ENCODE measurements at regions not wholly inside any gene's neighbourhood (a gene's known extent, or its start where the extent isn't known, plus 50 kb on each side); places are given as distances from the start of the nearest gene placed in this dataset.
A peak's percentile ranks its signal among the peaks of the same experiment; 100 is the strongest.

DNA sequence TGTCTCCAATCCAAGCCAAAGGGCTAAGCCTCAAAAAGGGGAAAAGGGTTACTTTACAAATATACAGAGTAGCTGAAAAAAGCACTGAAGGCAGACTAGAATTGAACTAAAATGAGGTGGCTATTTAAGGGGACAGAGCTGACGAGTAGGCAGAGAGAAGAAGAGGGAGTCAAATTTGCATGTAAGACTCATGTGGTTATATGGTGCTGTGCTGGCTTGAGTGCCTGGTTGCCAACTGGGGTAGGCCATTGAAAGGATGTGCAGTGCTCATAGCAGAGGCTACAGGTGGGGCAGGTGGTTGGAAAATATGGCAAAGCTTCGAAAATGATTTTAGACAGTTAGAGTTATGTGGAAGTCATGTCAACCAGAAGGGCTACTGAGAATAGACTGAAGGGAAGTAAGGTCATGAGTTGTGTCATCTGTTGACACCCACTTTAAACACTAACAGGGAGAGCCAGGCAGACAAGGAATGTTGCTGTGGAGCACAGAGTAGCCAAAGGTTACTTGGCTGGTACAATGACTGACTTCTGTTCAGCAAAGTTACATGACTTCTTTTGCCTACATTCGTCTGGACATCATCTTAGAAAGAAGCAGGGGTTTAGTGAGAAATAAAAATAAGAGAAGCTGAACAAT lies 1210.4 kb downstream of the ADGRL3 start:
- no peak for DNase-seq

DNA sequence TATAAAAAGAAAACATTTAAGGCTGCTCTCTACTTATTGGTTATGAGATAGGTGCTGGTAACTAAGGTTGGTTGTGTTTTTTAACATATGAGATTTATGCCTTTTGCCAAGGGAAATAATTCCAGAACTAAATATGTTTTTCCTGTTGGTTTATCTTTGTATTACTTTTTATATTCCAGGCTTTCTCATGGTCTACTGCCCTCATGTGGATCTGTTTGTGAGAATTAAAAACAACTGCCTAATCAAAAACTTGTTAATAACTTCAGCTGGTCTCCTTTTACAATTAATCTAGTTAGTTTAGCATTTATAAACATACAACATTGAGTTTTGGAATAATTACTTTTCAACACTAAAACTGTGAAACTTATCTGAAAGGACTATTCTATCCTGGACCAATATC lies 1208.3 kb downstream of the ADGRL3 start:
- DNase-seq, result no peak

DNA sequence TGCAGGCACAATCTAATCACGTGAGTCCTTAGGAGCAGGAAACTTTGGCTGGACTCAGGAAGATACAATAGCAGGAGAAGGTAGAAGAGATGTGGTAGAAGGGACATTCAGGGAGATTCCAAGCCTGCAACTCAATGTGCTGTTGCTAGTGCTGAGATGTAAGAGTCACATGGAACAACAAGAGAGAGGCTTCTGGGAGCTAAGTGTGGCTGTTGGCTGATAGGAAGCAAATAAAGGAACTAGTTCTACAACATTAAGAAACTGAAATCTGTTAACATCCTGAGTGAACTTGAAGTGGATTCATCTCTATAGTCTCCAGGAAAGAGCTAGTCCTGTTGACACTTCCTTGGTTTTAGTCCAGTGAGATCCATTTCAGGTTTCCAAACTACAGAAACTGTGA lies 1207.4 kb downstream of the ADGRL3 start:
- DNase-seq, result no peak

- DNase-seq, result no peak
Measured at GRCh38 chr4:62402088-62402806, 1202.1 kb downstream of the ADGRL3 start.

DNA sequence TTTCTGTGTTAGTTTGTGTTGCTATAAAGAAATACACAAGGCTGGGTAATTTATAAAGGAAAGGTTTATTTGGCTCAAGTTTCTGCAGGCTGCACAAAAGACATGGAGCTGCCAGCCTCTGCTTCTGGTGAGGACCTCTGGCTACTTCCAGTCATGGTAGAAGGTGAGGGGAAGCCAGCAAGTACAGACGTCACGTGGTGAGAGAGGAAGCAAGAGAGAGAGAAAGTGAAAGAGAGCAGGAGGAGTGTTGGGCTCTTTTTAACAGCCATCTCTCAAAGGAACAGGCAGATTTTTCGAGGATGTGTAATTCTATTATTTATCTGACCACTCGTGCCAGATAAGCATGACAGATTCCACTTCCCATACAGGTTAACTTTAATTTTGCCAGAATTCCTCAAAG lies 1199.1 kb downstream of the ADGRL3 start:
- peak; percentile 3 for DNase-seq

GRCh38 chr4:62398318-62398717 lies 1198.2 kb downstream of the ADGRL3 start:
- DNase-seq, result no peak

DNA sequence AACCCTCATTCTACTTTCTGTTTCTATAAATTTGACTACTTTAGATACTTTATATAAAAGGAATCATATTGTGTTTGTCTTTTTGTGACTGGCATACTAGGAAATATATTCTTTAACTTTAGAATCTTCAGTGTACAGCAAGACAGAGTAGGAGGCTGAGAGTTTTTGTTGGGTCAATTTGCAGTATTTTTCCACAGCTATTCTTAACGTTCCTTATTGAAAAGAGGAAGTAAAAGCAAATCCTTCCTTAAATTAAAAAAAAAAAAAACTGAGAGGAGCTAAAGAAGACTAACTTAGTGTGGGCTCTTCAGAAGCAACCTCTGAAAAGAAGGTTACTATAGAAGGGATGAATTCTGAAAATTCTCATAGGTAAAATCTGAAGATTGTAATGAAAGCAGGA lies 1194.6 kb downstream of the ADGRL3 start:
- peak; percentile 3 for DNase-seq

DNA sequence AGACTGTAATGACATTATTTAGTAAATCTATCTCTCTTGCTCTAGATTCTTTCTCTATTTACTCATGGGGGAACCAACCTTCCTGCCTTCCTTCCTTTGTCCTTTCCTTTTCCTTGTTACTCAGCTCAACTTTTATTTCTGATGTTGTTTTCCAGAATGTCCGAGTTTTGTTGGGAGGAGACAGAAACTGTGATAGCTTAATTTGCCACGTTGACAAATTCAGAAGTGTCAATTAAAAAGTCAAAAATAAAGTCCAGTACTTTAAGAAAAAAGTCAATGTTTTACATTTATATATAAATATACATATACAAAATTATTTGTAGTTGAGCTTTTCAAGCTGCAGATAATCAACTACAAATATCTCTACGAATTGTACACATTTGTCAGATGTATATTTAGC lies 1187.7 kb downstream of the ADGRL3 start:
- DNase-seq, result no peak

- DNase-seq, result no peak
Measured at GRCh38 chr4:62377700-62378099, 1177.6 kb downstream of the ADGRL3 start.

GRCh38 chr4:62377245-62377644 lies 1177.1 kb downstream of the ADGRL3 start:
- no peak for DNase-seq

DNA sequence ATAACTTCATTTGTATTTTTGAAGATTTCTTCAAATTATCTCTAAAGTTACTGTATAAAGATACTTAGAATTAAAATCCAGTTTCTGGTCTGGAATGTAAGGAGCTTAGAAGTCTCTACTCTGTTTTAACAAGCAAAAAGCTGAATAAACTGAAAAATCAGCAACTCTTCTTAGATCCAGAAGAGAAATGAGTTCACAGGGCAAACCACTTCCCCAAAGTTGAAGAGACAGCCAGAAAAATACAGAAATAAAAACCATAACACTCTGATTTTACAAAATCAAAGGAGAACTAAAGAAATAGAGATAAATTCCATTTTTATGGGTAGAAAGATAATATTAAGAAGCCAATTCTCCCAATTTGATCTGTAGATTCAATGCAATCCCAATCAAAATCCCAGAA lies 1166.8 kb downstream of the ADGRL3 start:
- DNase-seq, result no peak

GRCh38 chr4:62360156-62360545 lies 1160.0 kb downstream of the ADGRL3 start:
- no peak for DNase-seq

- DNase-seq, result no peak
Measured at GRCh38 chr4:62359441-62360155, 1159.5 kb downstream of the ADGRL3 start.

DNA sequence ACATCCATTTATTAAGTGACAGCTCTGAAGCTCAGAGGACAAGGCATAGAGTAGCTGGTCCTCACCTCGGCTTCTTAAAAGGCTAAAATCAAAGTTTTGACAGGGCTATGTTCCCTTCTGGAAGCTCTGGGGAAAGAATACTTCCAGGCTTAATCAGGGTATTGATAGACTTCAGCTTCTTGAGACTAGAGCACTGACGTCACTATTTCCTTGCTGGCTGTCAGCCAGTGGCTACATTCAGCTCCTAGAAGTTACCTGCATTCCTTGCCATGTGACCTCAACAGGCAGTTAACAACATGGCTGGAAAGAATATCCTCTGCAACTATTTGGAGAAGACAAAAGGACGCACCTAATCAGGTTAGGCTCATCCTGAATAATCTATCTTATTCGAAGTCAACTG lies 1144.8 kb downstream of the ADGRL3 start:
- no peak for DNase-seq

DNA sequence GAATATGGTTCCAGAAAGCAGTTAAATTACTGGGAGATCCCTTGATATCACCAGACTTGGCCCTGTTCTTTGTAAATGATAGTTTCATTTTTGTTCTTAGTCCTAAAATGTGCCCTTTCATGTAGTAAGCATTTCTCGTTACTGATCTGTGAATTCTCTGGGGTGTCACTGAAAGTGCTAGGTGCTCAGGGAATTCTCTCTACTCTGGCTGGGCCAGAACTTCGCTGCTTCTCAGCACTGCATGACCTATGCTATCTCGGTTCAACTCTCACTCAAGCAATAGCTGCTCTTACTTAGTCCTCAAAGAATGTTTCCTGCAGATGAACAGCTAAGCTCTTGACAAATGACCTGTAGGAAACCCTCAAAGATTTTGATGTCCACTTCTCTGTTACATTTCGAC lies 1144.3 kb downstream of the ADGRL3 start:
- DNase-seq, result no peak

- no peak for DNase-seq
Measured at GRCh38 chr4:62342346-62342745, 1142.2 kb downstream of the ADGRL3 start.

- DNase-seq, result no peak
Measured at GRCh38 chr4:62328526-62328925, 1128.4 kb downstream of the ADGRL3 start.

- DNase-seq, result no peak
Measured at GRCh38 chr4:62327612-62328297, 1127.6 kb downstream of the ADGRL3 start.

GRCh38 chr4:62324215-62324614 lies 1124.1 kb downstream of the ADGRL3 start:
- DNase-seq, result no peak

GRCh38 chr4:62320612-62321011 lies 1120.5 kb downstream of the ADGRL3 start:
- DNase-seq, result no peak

DNA sequence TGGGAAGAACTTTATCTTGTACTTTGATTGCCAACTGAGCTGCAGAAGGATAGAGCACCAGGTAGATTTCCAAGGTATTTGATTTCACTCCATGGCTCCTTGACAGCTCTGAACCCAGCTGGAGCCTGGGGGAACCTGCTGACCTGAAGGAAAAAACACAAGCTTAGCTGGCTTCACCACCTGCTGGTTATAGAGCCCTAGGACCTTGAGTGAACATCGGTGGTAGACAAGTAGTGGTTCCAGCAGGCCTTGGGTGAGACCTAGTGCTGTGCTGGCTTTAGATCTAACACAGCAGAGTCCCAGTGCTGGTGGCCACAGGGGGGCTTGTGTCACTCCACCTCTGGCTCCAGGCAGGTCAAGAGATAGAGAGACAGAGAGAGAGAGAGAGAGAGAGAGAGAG lies 1102.6 kb downstream of the ADGRL3 start:
- no peak for DNase-seq

DNA sequence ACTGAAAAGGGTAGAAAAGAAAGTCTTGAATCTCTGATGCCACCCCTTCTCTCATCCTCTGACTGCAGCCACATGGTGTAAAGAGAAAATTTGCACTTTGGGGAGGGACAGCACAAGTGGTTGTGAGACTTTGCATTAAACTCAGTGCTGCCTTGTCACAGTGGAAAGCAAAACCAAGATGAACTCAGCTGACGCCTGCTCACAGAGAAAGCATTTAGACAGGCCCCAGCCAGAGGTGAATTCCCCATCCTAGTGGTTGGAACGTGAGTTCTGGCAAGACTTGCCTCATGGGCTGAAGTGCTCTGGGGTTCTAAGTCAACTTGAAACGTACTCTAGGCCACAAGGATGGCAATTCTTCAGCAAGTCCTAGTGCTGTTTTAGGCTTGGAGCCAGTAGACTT lies 1101.4 kb downstream of the ADGRL3 start:
- DNase-seq, result no peak

DNA sequence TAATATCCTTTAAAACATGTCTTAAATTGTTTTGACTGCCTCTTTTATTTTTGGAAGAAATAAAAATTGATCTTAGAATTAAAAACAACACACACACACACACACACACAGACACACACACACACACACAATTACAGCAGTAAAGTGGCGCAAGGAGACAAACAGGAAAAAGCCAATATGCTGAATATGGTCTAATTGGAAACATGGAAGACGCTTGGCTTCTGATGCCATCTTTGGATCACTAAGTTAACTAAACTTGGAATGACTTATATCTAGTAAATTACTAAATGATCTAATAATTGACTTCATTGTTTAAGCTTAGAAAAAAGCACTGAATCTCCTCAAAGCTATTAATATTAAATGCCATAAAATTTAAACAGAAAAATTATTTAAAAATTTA lies 1093.4 kb downstream of the ADGRL3 start:
- DNase-seq, result no peak

DNA sequence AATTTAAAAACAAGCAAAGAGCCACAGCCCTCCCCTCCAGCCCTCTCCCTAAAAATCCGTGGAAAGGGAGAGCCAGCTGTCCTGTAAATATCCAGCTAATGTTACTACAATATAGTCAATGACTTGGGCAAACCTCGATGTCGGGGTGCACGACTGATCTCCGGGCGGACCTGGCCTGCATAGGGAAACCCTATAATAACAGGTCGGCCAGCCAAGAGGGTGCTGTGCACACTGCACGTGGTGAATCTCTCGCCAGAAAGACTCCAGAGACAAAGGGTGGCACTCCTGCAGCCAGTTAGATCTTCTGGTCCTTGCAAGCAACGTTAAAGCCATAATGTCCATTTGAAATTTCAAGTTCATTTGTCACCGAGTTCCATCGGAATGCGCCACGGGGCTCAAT lies 1092.8 kb downstream of the ADGRL3 start:
- DNase-seq, result no peak

Data from RPMI8226 (cell line).